Esophagus muscularis mucosa (tissue), 4 donors: ENCODE measurements at regions not wholly inside any gene's neighbourhood (a gene's known extent, or its start where the extent isn't known, plus 50 kb on each side); places are given as distances from the start of the nearest gene placed in this dataset.

Experiments
- EP300 ChIP-seq: sonication (generic); formaldehyde crosslinking; IDR thresholded peaks from one replicate; pipeline ENCODE4 v1.6.1; 2017; ENCODE audit warnings: antibody characterized with exemption
- POLR2AphosphoS5 ChIP-seq, 2 donors: sonication (generic); formaldehyde crosslinking; IDR thresholded peaks; one replicate each; pipeline ENCODE4 v1.6.1; 2017; ENCODE audit warnings: antibody characterized with exemption in 2 of 2
- TF ChIP-seq, protein P1 (sequence below), 3 experiments: fragments of 200-600 bp in 2 of 3; fragments of 450-650 bp in 1 of 3; sonication (generic) in 2 of 3; IDR thresholded peaks; one replicate each; pipeline ENCODE4 v1.5.1; 2017 to 2019; ENCODE audit warnings: antibody characterized with exemption in 3 of 3, mild to moderate bottlenecking in 2 of 3, moderate library complexity in 1 of 3

DNA sequence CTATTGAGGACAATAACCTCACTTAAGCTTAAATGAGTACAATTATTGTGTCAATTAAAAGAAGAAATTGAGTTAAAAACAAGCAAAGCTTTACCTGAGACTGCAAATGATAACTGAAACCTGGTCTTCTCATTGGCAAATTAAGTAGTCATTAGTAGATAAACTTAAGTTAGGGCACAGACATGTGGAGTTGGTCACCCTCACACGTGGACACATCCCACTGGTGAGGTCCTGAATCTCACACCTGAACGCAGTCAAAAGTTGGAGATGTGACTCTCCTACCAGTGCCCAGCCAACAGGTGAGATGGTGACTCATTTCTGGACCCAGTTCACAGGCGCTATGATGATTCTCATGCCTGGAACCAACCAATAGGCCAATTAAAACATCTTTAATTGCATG, 311.6 kb downstream of the FOXL1 start:
- TF ChIP-seq, protein P1, sequence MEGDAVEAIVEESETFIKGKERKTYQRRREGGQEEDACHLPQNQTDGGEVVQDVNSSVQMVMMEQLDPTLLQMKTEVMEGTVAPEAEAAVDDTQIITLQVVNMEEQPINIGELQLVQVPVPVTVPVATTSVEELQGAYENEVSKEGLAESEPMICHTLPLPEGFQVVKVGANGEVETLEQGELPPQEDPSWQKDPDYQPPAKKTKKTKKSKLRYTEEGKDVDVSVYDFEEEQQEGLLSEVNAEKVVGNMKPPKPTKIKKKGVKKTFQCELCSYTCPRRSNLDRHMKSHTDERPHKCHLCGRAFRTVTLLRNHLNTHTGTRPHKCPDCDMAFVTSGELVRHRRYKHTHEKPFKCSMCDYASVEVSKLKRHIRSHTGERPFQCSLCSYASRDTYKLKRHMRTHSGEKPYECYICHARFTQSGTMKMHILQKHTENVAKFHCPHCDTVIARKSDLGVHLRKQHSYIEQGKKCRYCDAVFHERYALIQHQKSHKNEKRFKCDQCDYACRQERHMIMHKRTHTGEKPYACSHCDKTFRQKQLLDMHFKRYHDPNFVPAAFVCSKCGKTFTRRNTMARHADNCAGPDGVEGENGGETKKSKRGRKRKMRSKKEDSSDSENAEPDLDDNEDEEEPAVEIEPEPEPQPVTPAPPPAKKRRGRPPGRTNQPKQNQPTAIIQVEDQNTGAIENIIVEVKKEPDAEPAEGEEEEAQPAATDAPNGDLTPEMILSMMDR (IDR thresholded peaks at IDR 0.05) = no peak
- TF ChIP-seq EP300 (no peak), POLR2AphosphoS5 (IDR thresholded peaks at IDR 0.05) (no peak)
